GM12865 (cell line): ENCODE measurements at regions not wholly inside any gene's neighbourhood (a gene's known extent, or its start where the extent isn't known, plus 50 kb on each side); places are given as distances from the start of the nearest gene placed in this dataset.

Source experiments
- DNase-seq: peaks from one replicate; pipeline ENCODE4 v3.0.0; 2010; ENCODE audit warnings: low read depth
- H3K4me3 ChIP-seq: 2 replicates; pipeline ENCODE4 v1.5.1; 2011; ENCODE audit warnings: mild to moderate bottlenecking, low read depth, low read length, control low read depth
- TF ChIP-seq, protein P1 (sequence below): IDR thresholded peaks from 2 replicates; pipeline ENCODE4 v1.5.1; 2011; ENCODE audit warnings: low read length, control low read depth, low read depth, inconsistent platforms; ENCODE audit not compliant: insufficient read depth; ENCODE audit errors: missing control alignments

DNA sequence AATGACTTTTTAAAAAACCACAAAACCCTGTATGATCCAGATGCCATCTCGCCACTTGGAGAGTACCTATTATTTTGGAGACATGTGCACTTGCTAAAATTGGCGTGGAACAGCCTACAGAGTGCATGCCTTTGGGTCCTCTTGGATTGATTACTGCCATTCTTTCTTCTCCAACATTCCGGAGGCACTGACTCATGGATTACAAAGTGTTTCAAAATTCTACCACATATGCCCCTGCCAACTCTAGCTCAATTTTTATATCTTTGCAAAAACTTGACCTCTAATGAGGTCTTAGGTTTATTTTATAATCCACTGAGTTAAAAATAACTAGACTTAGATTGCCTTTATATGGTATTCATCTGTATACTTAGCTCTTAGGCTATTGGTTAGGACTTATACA, 55.8 kb upstream of the KIF5B start:
- H3K4me3 ChIP-seq = no peak overlapping the region
- TF ChIP-seq, protein P1, sequence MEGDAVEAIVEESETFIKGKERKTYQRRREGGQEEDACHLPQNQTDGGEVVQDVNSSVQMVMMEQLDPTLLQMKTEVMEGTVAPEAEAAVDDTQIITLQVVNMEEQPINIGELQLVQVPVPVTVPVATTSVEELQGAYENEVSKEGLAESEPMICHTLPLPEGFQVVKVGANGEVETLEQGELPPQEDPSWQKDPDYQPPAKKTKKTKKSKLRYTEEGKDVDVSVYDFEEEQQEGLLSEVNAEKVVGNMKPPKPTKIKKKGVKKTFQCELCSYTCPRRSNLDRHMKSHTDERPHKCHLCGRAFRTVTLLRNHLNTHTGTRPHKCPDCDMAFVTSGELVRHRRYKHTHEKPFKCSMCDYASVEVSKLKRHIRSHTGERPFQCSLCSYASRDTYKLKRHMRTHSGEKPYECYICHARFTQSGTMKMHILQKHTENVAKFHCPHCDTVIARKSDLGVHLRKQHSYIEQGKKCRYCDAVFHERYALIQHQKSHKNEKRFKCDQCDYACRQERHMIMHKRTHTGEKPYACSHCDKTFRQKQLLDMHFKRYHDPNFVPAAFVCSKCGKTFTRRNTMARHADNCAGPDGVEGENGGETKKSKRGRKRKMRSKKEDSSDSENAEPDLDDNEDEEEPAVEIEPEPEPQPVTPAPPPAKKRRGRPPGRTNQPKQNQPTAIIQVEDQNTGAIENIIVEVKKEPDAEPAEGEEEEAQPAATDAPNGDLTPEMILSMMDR = no peak
- DNase-seq = no peak

DNA sequence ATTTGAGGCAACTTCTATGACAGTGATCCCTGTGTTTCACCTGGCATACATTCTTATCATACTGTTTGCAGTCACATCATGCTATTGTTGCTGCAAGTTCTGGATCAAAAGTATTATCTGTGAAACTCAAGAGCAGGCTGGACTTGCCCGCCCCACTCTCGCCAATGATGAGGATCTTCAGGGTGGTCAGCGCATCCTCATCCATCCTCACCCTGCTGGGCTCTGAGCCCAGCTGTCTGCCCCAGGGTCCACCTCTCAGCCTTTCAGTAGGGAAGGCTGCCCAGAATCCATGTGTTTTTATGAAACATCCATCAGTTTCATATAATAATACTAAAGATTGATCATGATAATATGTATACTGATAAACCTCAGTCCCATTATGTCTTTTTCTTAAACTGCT, 55.4 kb upstream of the KIF5B start:
- no peak for DNase-seq
- TF ChIP-seq, protein P1 = no peak
- no peak overlapping the region for H3K4me3 ChIP-seq

DNA sequence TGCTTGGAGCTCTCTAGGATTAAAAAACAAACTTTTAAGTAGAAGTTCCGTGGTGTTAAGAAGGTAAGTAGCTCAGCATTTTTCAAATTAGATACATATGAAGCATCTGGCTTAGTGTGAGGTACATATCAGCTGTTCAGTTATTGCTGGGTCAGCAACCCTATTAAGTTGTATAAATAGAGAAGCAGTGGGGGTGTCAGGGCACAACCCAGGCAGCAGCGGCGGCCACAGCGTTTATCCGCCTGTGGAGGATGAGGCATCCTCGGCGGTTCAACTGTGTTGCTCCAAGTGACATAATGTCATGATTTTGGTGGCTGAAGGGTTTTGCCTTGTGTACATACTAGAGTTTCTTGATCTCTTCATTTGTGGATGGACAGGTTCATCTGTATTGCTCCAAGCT, 54.6 kb upstream of the KIF5B start:
- H3K4me3 ChIP-seq = no peak overlapping the region
- no peak for DNase-seq
- TF ChIP-seq, protein P1 = no peak

DNA sequence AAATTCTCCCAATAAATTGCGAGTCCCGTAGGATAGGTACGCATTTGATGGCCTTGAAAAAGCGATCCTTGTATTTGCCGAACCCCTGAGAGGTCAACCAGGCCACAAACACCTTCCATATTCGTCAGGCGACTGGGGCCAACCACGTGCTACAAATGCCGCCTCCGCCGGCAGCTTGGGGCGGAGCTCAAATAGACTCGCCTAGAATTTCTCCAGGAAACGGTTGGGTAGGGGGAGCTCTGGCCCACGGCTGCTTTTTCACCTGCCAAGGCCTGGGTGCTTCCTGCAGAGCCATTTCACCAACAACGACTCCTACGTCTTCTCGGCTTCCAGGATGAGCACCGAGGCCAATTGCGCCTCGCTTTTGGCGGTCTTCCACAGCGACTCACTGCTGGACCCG, 53.4 kb upstream of the KIF5B start:
- no peak overlapping the region for H3K4me3 ChIP-seq
- no peak for DNase-seq
- TF ChIP-seq, protein P1 = no peak
